ENCODE measurements at regions not wholly inside any gene's neighbourhood (a gene's known extent, or its start where the extent isn't known, plus 50 kb on each side); places are given as distances from the start of the nearest gene placed in this dataset.

DNA sequence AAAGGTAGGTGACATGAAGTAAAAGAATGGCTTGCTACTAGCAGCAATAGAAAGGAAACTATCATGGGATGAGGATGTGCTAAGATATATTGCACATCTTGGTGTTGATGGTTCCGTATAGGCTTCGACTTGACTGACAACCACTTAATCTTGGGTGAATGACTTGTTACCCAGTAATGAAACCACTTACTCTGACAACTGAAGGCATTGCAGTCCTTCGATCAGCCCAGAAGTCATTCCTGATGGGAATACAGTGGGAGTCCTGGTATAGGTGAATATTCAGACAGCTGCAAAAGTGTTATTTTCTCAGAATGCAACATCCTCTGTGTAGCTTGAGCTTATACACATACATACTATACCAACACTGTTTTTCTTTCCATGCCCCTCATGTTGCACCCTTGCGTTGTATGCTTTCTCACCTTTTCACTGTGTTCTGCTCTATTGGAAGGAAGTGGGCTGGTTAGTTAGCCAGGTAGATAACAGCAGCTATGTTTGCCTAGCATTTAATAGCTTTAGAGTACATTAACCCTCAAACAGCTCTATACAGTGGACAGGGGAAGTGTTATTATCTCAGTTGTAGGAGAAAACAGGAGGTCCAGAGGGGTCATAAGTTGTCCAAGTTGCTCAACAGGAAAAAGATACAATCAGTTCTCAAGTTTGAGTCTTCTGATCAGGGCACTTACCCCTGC lies 376.5 kb downstream of the MFSD1 start:
- TF ChIP-seq POLR2A (IDR thresholded peaks at IDR 0.05) (no peak), CTCF (IDR thresholded peaks at IDR 0.05) (no peak)

Measured in adrenal gland (tissue), 5 donors.